CD4-positive, alpha-beta T cell (primary cell): ENCODE measurements at regions not wholly inside any gene's neighbourhood (a gene's known extent, or its start where the extent isn't known, plus 50 kb on each side); places are given as distances from the start of the nearest gene placed in this dataset.
"Not testable (repeated sequence)": the region's sequence is repeated elsewhere in the genome, so short reads cannot be mapped to it uniquely, and the experiment has no call there.

ENCODE experiments used
- ATAC-seq: fragments of 200-7000 bp; cut with Tn5 transposase; one replicate; pipeline ENCODE4 v1.10.0; 2022; ENCODE audit warnings: mild to moderate bottlenecking; ENCODE audit not compliant: poor library complexity
- CTCF ChIA-PET: fragments of 350-600 bp; sonication (Branson Sonifier 250); formaldehyde crosslinking; loops from one replicate; lab custom pipeline; 2021; ENCODE audit warnings: antibody characterized with exemption, inconsistent platforms; lab: Charles Lee
- POLR2A ChIA-PET: fragments of 350-600 bp; sonication (Branson Sonifier 250); formaldehyde crosslinking; loops from one replicate; lab custom pipeline; 2021; ENCODE audit warnings: antibody characterized with exemption, inconsistent platforms; lab: Charles Lee
- DNase-seq, 14 experiments: peaks; one replicate each; pipeline ENCODE4 v3.0.0-alpha.2; 2013 to 2020; ENCODE audit warnings: mixed read lengths in 2 of 14
- H3K27ac ChIP-seq, 2 donors: one replicate each; pipeline versions ENCODE4 v1.5.1 to v1.7.0; 2013; ENCODE audit warnings: low read length in 2 of 2, low read depth in 1 of 2, mild to moderate bottlenecking in 1 of 2
- H3K27me3 ChIP-seq, 2 experiments: 1 replicate in 1 of 2; 2 replicates in 1 of 2; pipeline versions ENCODE4 v1.6.1 to v1.7.0; 2013; ENCODE audit warnings: low read length in 2 of 2, control low read depth in 1 of 2, mild to moderate bottlenecking in 1 of 2, moderate library complexity in 1 of 2; ENCODE audit not compliant: insufficient read depth in 2 of 2, control insufficient read depth in 1 of 2
- H3K36me3 ChIP-seq: one replicate; pipeline ENCODE4 v1.6.1; 2013; ENCODE audit warnings: low read length, control low read depth; ENCODE audit not compliant: insufficient read depth
- H3K4me1 ChIP-seq: one replicate; pipeline ENCODE4 v1.6.1; 2013; ENCODE audit warnings: low read length, control low read depth; ENCODE audit not compliant: insufficient read depth
- H3K4me3 ChIP-seq: one replicate; pipeline ENCODE4 v1.5.1; 2013; ENCODE audit warnings: mild to moderate bottlenecking, low read length, moderate library complexity
- H3K9me3 ChIP-seq, 2 experiments: 1 replicate in 1 of 2; 2 replicates in 1 of 2; pipeline versions ENCODE4 v1.6.1 to v1.7.0; 2013; ENCODE audit warnings: low read length in 2 of 2, mild to moderate bottlenecking in 2 of 2, control low read depth in 1 of 2, moderate library complexity in 1 of 2; ENCODE audit not compliant: control insufficient read depth in 1 of 2, insufficient read depth in 1 of 2
- H3K27ac Mint-ChIP-seq: one replicate; pipeline ENCODE4 v1.8.0; 2020; ENCODE audit warnings: mixed read lengths
- H3K27me3 Mint-ChIP-seq: one replicate; pipeline ENCODE4 v1.8.0; 2021; ENCODE audit warnings: mixed read lengths
- H3K36me3 Mint-ChIP-seq: one replicate; pipeline ENCODE4 v1.8.0; 2021; ENCODE audit warnings: low read depth, mixed read lengths
- H3K4me1 Mint-ChIP-seq: one replicate; pipeline ENCODE4 v1.8.0; 2021; ENCODE audit warnings: low read depth, mixed read lengths
- H3K4me3 Mint-ChIP-seq: one replicate; pipeline ENCODE4 v1.8.0; 2020; ENCODE audit warnings: mild to moderate bottlenecking, mixed read lengths
- H3K9me3 Mint-ChIP-seq: one replicate; pipeline ENCODE4 v1.8.0; 2020; ENCODE audit warnings: mixed read lengths
- CTCF ChIP-seq: fragments of 200-600 bp; IDR thresholded peaks from one replicate; pipeline ENCODE4 v1.8.0; 2022; ENCODE audit warnings: antibody characterized with exemption, mild to moderate bottlenecking
- intact Hi-C, 2 experiments: fragments of 100-400 bp; cut with DNase I in 1 of 2; cut with micrococcal nuclease in 1 of 2; formaldehyde crosslinking; loops; one replicate each; pipeline versions ENCODE4 v1.15.1 to v1.9.0; 2023 to 2025; cut with DNase I, micrococcal nuclease

- CTCF ChIA-PET = no interaction called here
- no peak for TF ChIP-seq CTCF
- Mint-ChIP-seq H3K4me1 (no peaks in the 10 kb centered on the region), H3K36me3 (no peaks in the 10 kb centered on the region), H3K9me3 (peaks cover 4% of the 10 kb centered on the region), H3K4me3 (no peak overlapping the region), H3K27me3 (no peaks in the 10 kb centered on the region), H3K27ac (no peak overlapping the region)
- Histone ChIP-seq H3K4me3 (no peak overlapping the region), H3K36me3 (no peaks in the 10 kb centered on the region), H3K27ac (no peak overlapping the region), H3K9me3 (no peaks in the 10 kb centered on the region), H3K4me1 (no peaks in the 10 kb centered on the region), H3K27me3 (no peaks in the 10 kb centered on the region)
- DNase-seq (no peak), ATAC-seq (no peak)
- intact Hi-C loops = no loop called here
- POLR2A ChIA-PET = no interaction called here
Measured at GRCh38 chr18:71038196-71038595, 749.4 kb downstream of the SOCS6 start.

GRCh38 chr18:71036783-71037182, 747.9 kb downstream of the SOCS6 start:
- Histone ChIP-seq H3K27me3 (no peaks in the 10 kb centered on the region), H3K9me3 (peaks cover 0 to 7% of the 10 kb centered on the region in 2 experiments), H3K27ac (no peak overlapping the region), H3K36me3 (no peaks in the 10 kb centered on the region), H3K4me1 (no peaks in the 10 kb centered on the region), H3K4me3 (no peak overlapping the region)
- intact Hi-C loops = no loop called here
- no peaks in the 10 kb centered on the region for H3K4me1 Mint-ChIP-seq
- CTCF ChIA-PET = no interaction called here
- POLR2A ChIA-PET = no interaction called here
- no peak overlapping the region for H3K4me3 Mint-ChIP-seq
- no peak overlapping the region for H3K27ac Mint-ChIP-seq
- H3K36me3 Mint-ChIP-seq = no peaks in the 10 kb centered on the region
- H3K27me3 Mint-ChIP-seq = no peaks in the 10 kb centered on the region
- peaks cover 7% of the 10 kb centered on the region for H3K9me3 Mint-ChIP-seq
- DNase-seq (no peak), ATAC-seq (no peak)
- TF ChIP-seq CTCF = no peak

- H3K4me1 Mint-ChIP-seq, H3K9me3 Mint-ChIP-seq, H3K27me3 Mint-ChIP-seq, H3K27ac ChIP-seq, H3K27me3 ChIP-seq, ATAC-seq, H3K4me3 Mint-ChIP-seq, H3K4me3 ChIP-seq, H3K4me1 ChIP-seq, POLR2A ChIA-PET, DNase-seq, H3K36me3 ChIP-seq, intact Hi-C loops, CTCF ChIA-PET, H3K36me3 Mint-ChIP-seq, H3K27ac Mint-ChIP-seq: not testable (repeated sequence)
- H3K9me3 ChIP-seq = peaks cover 0 to 34% of the 10 kb centered on the region in 2 experiments
Measured at GRCh38 chr18:71031296-71032191, 742.7 kb downstream of the SOCS6 start.

- H3K4me1 Mint-ChIP-seq, intact Hi-C loops, H3K4me3 Mint-ChIP-seq: not testable (repeated sequence)
Measured at GRCh38 chr18:71030085-71030484, 741.2 kb downstream of the SOCS6 start.

More at GRCh38 chr18:71030085-71030484, 741.2 kb downstream of the SOCS6 start:
- CTCF ChIA-PET, POLR2A ChIA-PET, H3K4me1 ChIP-seq, H3K27me3 ChIP-seq, H3K36me3 ChIP-seq, H3K36me3 Mint-ChIP-seq, ATAC-seq, H3K27ac Mint-ChIP-seq, DNase-seq, H3K27me3 Mint-ChIP-seq, H3K4me3 ChIP-seq, H3K27ac ChIP-seq: not testable (repeated sequence)
- H3K9me3 ChIP-seq = peaks cover 0 to 37% of the 10 kb centered on the region in 2 experiments
- peaks cover 10% of the 10 kb centered on the region for H3K9me3 Mint-ChIP-seq
